ENCODE measurements at regions not wholly inside any gene's neighbourhood (a gene's known extent, or its start where the extent isn't known, plus 50 kb on each side); places are given as distances from the start of the nearest gene placed in this dataset.

- TF ChIP-seq POLR2A (IDR thresholded peaks at IDR 0.05; ENCODE audit: borderline replicate concordance, extremely low read depth, insufficient read depth, insufficient read length), result no peak
- no peak for TF ChIP-seq RAD21 (IDR thresholded peaks at IDR 0.05; ENCODE audit: low read depth)
- no peak for TF ChIP-seq CTCF (IDR thresholded peaks at IDR 0.05 in 2 of 3, conservative IDR thresholded peaks at IDR 0.05 in 1 of 3; ENCODE audit: borderline replicate concordance in 1 of 3, insufficient read depth in 1 of 3, low read depth in 2 of 3, low read length in 2 of 3)
- no peak for TF ChIP-seq EZH2 (IDR thresholded peaks at IDR 0.05)
Measured at GRCh38 chr7:45495618-45496017, 78.5 kb upstream of the ADCY1 start.

Data from HCT116 (cell line).